T-helper 17 cell (primary cell): ENCODE measurements at regions not wholly inside any gene's neighbourhood (a gene's known extent, or its start where the extent isn't known, plus 50 kb on each side); places are given as distances from the start of the nearest gene placed in this dataset.

ENCODE experiments used
- ATAC-seq: fragments of 150-1000 bp; cut with Tn5 transposase; 2 replicates; pipeline ENCODE4 v1.10.0; 2021; ENCODE audit warnings: mild to moderate bottlenecking, moderate library complexity
- DNase-seq, 3 donors: peaks; one replicate each; pipeline versions ENCODE4 v3.0.0 to v3.0.0-alpha.2; 2020 to 2021
- H3K9me3 ChIP-seq: one replicate; pipeline ENCODE4 v1.7.0; 2013; ENCODE audit warnings: low read length, mild to moderate bottlenecking; ENCODE audit not compliant: control insufficient read depth, poor library complexity, severe bottlenecking
- H3K27ac Mint-ChIP-seq: one replicate; pipeline ENCODE4 v1.8.0; 2022; ENCODE audit warnings: mild to moderate bottlenecking, moderate library complexity, mixed read lengths
- H3K27me3 Mint-ChIP-seq: one replicate; pipeline ENCODE4 v1.8.0; 2022; ENCODE audit warnings: mixed read lengths
- H3K36me3 Mint-ChIP-seq: one replicate; pipeline ENCODE4 v1.8.0; 2022; ENCODE audit warnings: low read depth, mixed read lengths
- H3K4me1 Mint-ChIP-seq: one replicate; pipeline ENCODE4 v1.8.0; 2022; ENCODE audit warnings: mild to moderate bottlenecking, mixed read lengths
- H3K4me3 Mint-ChIP-seq: one replicate; pipeline ENCODE4 v1.8.0; 2022; ENCODE audit warnings: mild to moderate bottlenecking, moderate library complexity, mixed read lengths

- no peaks in the 10 kb centered on the region for H3K9me3 ChIP-seq
- Mint-ChIP-seq H3K36me3 (no peaks in the 10 kb centered on the region), H3K4me1 (no peaks in the 10 kb centered on the region), H3K4me3 (no peak overlapping the region), H3K27ac (no peak overlapping the region), H3K27me3 (no peaks in the 10 kb centered on the region)
- DNase-seq (no peak), ATAC-seq (no peak)
Observed at GRCh38 chrX:125012585-125012984, 307.1 kb upstream of the TEX13C start.

GRCh38 chrX:125029131-125029530 lies 290.5 kb upstream of the TEX13C start:
- ATAC-seq, result no peak
- H3K9me3 ChIP-seq, result no peaks in the 10 kb centered on the region
- Mint-ChIP-seq H3K27me3 (no peaks in the 10 kb centered on the region), H3K4me1 (no peaks in the 10 kb centered on the region), H3K36me3 (no peaks in the 10 kb centered on the region), H3K27ac (no peak overlapping the region), H3K4me3 (no peak overlapping the region)
- DNase-seq, result no peak
